Ascending aorta (tissue), 2 donors: ENCODE measurements at regions not wholly inside any gene's neighbourhood (a gene's known extent, or its start where the extent isn't known, plus 50 kb on each side); places are given as distances from the start of the nearest gene placed in this dataset.
A peak's percentile ranks its signal among the peaks of the same experiment; 100 is the strongest.
"Not testable (repeated sequence)": the region's sequence is repeated elsewhere in the genome, so short reads cannot be mapped to it uniquely, and the experiment has no call there.

ENCODE experiments used
- DNase-seq, 2 donors: peaks; one replicate each; pipeline ENCODE4 v3.0.0-alpha.2; 2019; ENCODE audit warnings: low spot score in 2 of 2
- H3K27ac ChIP-seq, 2 donors: fragments of 200-600 bp; sonication (generic); one replicate each; pipeline ENCODE4 v1.5.1; 2016 to 2017; ENCODE audit warnings: mild to moderate bottlenecking in 1 of 2
- H3K27me3 ChIP-seq: fragments of 200-600 bp; sonication (generic); one replicate; pipeline ENCODE4 v1.5.1; 2017
- H3K36me3 ChIP-seq, 2 donors: fragments of 200-600 bp; sonication (generic); one replicate each; pipeline ENCODE4 v1.5.1; 2016
- H3K4me1 ChIP-seq, 2 donors: fragments of 200-600 bp; sonication (generic); one replicate each; pipeline ENCODE4 v1.5.1; 2016 to 2017; ENCODE audit warnings: mild to moderate bottlenecking in 1 of 2
- H3K4me3 ChIP-seq, 2 donors: fragments of 200-600 bp; sonication (generic); one replicate each; pipeline ENCODE4 v1.5.1; 2016 to 2017; ENCODE audit warnings: mild to moderate bottlenecking in 1 of 2
- H3K9me3 ChIP-seq, 2 donors: fragments of 200-600 bp; sonication (generic); one replicate each; pipeline ENCODE4 v1.5.1; 2016
- intact Hi-C: fragments of 100-400 bp; cut with DNase I; formaldehyde crosslinking; loops from one replicate; pipeline ENCODE4 v1.15.1; 2023

- H3K4me3 ChIP-seq, intact Hi-C loops: not testable (repeated sequence)
Observed at GRCh38 chr1:149673231-149673909, 89.7 kb downstream of the PPIAL4C start.

GRCh38 chr1:149674921-149675320, 91.3 kb downstream of the PPIAL4C start:
- intact Hi-C loops, H3K9me3 ChIP-seq, DNase-seq, H3K4me3 ChIP-seq, H3K4me1 ChIP-seq, H3K36me3 ChIP-seq, H3K27ac ChIP-seq, H3K27me3 ChIP-seq: not testable (repeated sequence)

More at GRCh38 chr1:149673231-149673909, 89.7 kb downstream of the PPIAL4C start:
- not testable (repeated sequence) for H3K27ac ChIP-seq, DNase-seq, H3K9me3 ChIP-seq, H3K27me3 ChIP-seq, H3K36me3 ChIP-seq, H3K4me1 ChIP-seq

DNA sequence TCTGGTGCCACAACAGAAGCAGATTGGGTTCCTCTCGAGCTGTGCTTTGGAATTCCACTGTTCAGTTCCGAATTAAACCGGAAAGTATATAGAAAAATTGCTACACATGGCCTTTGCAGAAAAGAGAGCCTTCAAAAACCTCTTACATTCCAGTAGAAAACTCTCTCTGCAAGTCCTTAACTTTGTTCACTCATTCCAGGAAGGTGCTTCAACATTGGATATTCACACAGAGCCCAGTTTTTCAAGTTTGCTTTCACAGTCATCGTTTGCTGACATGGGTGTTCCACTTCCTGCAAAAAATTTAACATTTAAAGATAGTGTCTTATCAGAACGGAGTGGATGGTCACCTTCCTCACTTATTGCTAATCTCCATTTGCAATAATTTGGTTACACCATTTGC, 93.7 kb downstream of the PPIAL4C start:
- DNase-seq, H3K27me3 ChIP-seq, H3K27ac ChIP-seq, H3K4me1 ChIP-seq, H3K4me3 ChIP-seq, H3K36me3 ChIP-seq, intact Hi-C loops, H3K9me3 ChIP-seq: not testable (repeated sequence)

DNA sequence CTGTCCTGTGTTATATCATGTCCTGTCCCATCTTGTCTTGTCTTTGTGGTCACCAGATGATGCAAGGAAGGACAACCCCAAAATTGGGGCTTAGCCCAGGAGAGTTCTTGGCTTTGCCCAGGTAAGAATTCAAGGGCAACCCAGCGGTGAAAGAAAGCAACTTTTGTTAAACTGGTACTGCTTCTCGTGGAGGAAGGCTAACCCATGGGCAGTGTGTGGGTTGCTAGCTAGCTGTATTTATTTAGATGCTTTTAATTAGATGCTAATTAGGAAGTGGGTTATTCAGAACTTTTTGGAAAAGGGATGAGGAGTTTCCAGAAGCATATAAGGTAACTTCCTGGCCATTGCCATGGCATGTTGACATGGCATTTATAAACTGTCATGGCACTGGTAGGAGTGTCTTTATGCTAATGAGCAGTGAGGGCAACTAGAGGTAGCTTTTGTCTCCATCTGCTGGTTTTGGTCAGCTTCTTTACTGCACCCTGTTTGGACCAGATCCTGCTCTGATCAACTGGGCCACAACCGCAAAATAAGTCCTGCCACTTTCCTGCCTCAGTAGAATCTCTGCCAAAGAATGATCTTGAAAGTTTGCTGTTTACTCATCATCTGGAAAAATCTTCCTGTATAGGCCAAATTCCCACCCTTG, 95.8 kb upstream of the FCGR1A start:
- H3K27ac ChIP-seq, H3K36me3 ChIP-seq, intact Hi-C loops, H3K27me3 ChIP-seq, H3K4me1 ChIP-seq, H3K4me3 ChIP-seq, H3K9me3 ChIP-seq, DNase-seq: not testable (repeated sequence)

DNA sequence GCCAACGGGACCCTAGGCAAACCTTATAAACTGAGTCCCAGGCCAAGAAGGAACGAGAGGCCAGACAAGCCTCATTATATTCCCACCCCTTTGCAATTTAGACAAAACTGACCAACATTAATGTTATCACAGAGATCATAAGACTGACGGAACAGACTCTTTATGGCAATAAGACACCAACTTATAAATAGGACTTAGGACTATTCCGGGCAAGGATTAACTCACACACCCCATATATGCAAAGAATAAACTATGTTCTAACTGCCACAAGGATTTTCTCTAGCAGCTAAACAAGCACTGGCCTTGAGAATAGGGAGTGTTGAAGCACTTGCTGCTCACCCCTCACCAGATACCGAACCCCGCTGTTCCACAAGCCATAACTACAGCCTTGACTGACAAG, 91.1 kb upstream of the FCGR1A start:
- H3K36me3 ChIP-seq, H3K4me3 ChIP-seq, intact Hi-C loops, DNase-seq, H3K9me3 ChIP-seq, H3K4me1 ChIP-seq, H3K27me3 ChIP-seq, H3K27ac ChIP-seq: not testable (repeated sequence)

DNA sequence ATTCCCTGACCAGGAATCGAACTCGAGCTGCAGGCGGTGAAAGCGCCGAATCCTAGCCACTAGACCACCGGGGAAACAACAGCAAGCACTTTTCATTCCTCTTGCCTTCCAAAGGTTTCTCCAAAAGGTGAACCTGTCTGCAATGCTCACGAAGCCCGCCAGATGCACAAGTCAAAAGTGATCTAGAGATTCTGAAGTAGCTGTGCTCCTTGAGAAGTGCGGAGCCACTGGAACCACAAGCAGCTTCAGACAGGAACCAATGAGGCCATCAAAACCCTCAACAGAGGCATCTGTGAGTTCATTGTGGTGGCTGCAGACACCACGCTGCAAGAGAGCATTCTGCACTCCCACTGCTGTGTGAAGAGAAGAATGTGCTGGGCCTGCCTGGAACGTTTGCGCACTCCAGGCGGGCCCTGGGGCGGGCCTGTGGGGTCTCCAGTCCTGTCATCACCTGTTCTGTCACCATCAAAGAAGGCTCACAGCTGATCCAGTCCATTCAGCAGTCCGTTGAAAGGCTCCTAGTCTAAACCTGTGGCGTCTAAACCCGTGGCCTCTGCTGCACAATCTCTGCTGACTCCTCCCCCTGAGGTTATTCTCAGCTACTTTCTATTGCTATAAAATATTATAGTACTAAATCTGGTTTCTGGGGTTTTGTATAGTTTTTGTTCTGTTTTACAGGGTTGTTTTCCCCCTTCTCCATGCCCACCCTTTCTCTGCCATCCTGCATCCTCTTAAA, 89.5 kb upstream of the FCGR1A start:
- intact Hi-C loops, result not testable (repeated sequence)

DNA sequence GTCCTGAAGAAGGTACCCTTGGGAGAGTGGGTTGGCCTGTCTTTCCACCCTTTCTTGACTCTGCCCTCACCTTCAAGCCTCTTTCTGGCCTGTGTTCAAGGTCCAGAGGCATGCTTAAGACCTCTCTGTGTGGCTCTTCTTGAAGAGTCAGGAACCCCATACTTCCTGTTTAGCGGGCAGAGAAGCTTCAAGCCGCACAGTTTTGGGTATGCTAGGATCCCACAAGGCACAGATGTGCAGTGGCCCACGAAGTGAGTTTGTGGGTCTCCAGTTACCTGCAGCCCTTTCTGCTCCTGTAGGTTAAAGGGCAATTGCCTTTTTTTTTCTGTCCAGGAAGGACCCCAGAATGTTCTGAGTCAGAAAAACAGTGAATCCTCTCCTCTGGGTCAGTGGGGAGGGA, 87.4 kb upstream of the FCGR1A start:
- H3K27ac ChIP-seq, intact Hi-C loops, H3K4me1 ChIP-seq, DNase-seq, H3K36me3 ChIP-seq, H3K4me3 ChIP-seq, H3K27me3 ChIP-seq, H3K9me3 ChIP-seq: not testable (repeated sequence)

More for the DNA sequence above, 89.5 kb upstream of the FCGR1A start:
- not testable (repeated sequence) for H3K27me3 ChIP-seq, H3K27ac ChIP-seq, H3K4me3 ChIP-seq, H3K36me3 ChIP-seq, DNase-seq, H3K9me3 ChIP-seq, H3K4me1 ChIP-seq

DNA sequence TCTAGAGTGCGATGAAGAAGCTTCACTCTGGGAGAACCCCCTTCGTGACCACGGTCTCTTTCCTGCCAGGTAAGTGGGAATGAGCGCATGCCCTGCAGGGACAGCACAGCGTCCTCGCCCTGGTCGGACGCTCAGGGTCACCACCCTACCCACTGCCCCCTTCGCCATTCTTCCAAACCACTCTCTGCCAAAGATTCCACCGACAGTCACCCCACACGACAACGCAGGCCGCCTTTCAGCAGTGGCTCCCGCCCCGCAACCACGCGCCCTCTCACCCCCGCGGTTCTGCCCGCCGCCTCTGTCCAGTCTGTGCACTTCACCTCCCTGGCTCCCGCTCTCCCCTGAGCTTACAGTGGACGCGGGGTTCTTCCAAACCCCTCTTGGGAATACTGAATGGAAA, 82.3 kb upstream of the FCGR1A start:
- H3K27ac ChIP-seq, DNase-seq, H3K9me3 ChIP-seq, intact Hi-C loops, H3K4me1 ChIP-seq, H3K4me3 ChIP-seq, H3K36me3 ChIP-seq, H3K27me3 ChIP-seq: not testable (repeated sequence)

DNA sequence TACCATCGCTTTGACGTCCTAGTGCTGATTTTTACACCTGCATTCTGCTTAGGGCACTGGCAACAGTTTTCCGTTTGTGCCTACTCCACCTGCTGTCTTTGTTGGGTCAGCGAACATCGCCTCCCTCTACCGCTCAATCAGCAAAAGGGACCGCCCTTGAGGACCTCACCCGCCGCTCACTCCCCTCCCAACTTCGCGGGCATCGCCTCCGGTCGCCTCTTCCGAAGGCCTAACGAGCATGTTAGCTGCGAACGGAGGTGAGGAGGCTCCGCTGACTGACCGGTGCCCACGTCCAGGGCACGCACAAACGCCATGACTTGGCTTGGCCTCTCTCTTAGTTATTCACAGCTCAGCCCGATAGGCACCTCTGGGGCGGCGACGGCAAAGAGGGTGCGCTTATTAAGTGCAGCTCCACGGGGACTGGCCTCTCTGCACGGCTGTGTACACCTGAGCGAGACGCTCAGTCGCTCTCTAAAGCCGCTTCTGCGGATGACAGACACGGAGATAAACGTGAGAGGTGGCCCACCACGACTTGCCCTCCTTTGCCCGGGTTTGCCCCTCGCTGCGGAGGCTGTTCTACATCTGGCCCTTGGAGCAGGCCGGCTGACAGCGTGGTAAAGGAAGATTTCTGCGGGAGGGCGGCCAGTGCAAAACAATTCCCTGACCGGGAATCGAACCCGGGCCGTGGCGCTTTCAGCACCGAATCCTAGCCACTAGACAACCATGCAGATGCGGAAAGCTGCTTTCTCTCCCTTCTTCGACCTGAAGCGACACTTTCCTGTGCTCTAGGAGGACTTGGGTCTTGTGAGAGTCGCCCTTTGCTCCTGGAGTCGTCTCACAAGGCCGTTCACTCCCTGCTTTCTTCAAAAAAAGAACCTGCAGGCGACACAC, 81.6 kb upstream of the FCGR1A start:
- DNase-seq, H3K27ac ChIP-seq, intact Hi-C loops, H3K36me3 ChIP-seq, H3K27me3 ChIP-seq, H3K4me3 ChIP-seq, H3K4me1 ChIP-seq, H3K9me3 ChIP-seq: not testable (repeated sequence)

DNA sequence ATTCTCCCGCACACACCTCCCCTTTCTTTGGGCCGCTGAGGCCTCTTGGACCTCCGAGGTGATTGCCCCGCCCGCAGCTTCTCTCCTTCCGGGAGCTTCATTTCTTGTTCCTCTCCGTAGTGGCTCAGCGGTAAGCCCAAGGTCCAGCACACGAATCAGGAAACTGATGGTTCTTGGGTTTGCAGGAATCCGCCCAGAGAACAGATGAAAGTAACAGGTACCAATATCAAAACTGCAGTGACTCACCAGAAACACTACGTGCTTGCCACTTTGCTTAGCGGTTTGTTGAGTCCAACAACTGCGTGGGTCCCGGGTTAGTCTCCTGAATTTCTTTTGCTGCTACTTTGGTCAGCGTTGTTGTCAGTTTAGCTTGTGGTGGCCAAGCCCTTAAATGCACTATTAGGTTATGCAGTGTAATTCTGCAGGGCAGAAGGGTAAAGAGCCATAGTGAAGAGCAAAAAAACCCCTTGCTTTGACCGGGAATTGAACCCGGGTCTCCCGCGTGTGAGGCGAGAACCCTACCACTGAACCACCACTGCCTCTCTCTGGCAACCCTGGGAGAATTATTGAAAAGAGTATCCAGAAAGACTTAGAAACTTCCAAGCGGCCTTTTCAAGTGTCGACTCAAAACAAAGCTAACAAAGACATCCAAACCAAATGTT, 74.2 kb upstream of the FCGR1A start:
- H3K9me3 ChIP-seq, H3K4me1 ChIP-seq, DNase-seq, intact Hi-C loops, H3K27ac ChIP-seq, H3K27me3 ChIP-seq, H3K36me3 ChIP-seq: not testable (repeated sequence)
- peak overlapping the region in 1 of 2 donors; percentile 48 for H3K4me3 ChIP-seq

DNA sequence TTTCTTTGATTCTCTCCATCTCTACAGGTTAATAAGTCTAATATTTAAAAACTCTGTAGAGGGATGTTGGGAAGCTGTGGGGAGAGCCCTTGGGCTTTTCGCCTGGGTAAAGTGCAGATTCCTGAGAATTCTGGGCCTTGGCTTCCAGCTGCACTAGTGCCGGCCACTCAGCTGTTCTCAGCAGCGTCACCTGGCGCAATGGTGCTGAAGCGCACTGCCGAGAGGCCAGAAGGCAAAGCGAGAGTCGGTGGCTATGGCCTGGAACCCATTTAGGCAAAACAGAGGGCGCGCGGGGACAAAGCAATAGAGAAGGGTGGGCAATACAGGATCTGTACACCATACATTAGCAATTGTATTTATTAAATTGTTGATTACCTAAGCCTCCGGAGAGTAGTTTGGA, 70.8 kb upstream of the FCGR1A start:
- H3K9me3 ChIP-seq, intact Hi-C loops, H3K36me3 ChIP-seq, H3K27me3 ChIP-seq, H3K27ac ChIP-seq, H3K4me1 ChIP-seq, H3K4me3 ChIP-seq, DNase-seq: not testable (repeated sequence)

DNA sequence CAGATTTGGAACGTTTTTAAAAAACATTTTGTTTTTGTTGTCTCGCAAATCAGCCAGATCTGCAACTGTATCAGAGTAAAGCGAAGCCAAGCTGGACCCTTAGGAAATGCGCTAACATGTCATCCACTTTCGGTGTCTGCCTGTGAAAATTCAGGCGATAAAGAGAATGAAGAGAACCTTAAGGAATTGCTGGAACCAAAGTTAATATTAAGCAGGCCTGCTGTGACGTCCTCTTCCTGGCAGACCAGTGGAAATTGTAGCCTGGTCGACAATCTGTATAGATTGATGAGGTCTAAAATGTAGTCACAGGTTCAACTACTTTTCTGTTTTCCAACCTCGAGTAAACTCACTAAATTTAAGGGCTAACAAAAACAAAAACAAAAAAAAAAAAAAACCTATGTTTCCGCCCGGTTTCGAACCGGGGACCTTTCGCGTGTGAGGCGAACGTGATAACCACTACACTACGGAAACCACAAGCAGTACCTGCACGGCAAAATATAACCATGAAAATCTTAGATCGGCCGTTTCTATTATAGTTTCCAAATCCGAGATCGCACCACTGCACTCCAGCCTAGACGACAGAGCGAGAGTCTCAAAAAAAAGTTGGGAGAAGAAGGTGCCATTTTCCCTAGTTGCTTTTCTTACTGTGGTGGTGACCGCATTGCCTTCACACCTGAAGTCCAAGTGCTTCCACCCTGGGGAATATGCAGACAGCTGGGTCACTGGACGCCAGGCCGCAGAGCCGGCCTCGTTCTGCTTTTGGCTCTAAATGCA, 70.2 kb upstream of the FCGR1A start:
- not testable (repeated sequence) for H3K4me3 ChIP-seq

DNA sequence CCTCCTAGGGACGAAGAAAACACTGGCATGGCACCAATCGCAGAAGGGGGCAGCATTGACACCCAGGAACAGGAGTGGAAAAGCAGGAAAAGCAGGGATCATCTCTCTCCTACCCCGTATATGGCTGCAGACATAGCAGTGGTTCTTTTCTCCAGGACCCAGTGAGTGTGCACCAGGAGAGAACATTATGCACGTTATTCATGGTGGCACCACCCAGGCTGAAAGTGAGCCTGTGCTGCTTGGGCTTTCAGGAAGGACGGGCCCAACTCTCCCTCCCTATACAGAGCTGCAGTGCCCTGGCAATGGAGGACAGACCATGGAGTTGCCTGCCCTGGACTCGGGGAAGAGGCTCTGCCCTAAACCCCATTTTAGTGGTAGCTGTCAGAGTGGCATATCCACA, 69.0 kb upstream of the FCGR1A start:
- H3K4me3 ChIP-seq, H3K9me3 ChIP-seq, intact Hi-C loops, H3K27me3 ChIP-seq, DNase-seq, H3K4me1 ChIP-seq, H3K27ac ChIP-seq, H3K36me3 ChIP-seq: not testable (repeated sequence)

More for the DNA sequence above, 70.2 kb upstream of the FCGR1A start:
- H3K4me1 ChIP-seq, H3K27ac ChIP-seq, H3K36me3 ChIP-seq, DNase-seq, H3K27me3 ChIP-seq, intact Hi-C loops, H3K9me3 ChIP-seq: not testable (repeated sequence)
